ENCODE measurements at regions not wholly inside any gene's neighbourhood (a gene's known extent, or its start where the extent isn't known, plus 50 kb on each side); places are given as distances from the start of the nearest gene placed in this dataset.
A peak's percentile ranks its signal among the peaks of the same experiment; 100 is the strongest.

DNA sequence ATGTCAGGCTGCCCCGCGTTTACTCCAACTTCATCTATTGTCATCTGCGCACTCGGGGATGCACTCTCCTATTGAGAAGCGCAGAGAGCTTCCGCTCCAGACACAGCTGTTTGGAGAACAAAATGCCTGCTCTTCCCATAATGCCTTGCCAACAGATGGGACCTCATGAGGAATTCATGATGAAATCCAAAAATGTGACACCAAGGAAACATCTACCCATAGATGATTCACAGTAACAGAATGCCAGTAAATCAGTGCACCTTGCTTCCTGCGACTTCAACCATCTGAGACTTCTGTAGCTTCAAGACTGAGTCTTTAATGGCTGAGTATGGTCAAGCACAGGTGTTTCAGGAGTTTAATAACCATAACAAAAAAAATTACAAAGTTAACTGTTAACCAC, 1144.9 kb upstream of the GOT2 start:
- FAIRE-seq (peak; percentile 18), ATAC-seq (peak; percentile 44 to 74), DNase-seq (ENCODE audit: low read depth in 1 of 2, low spot score in 1 of 2) (peak; percentile 13 to 53)
- no peak for TF ChIP-seq FOSL2 (IDR thresholded peaks at IDR 0.05)
- peak; percentile 11; the same call in 1 of the 2 replicates for TF ChIP-seq FOSL2 (CRISPR knock-in tag; IDR thresholded peaks at IDR 0.05)
- TF ChIP-seq HOXB13 (CRISPR knock-in tag; IDR thresholded peaks at IDR 0.05; ENCODE audit: low read depth) = 0 out of 2 replicates have a peak, but pooled peaks have one; percentile 35
- no peak for TF ChIP-seq MAX (IDR thresholded peaks at IDR 0.05)
- Histone ChIP-seq H3K4me1 (peaks cover 32% of the 10 kb centered on the region), H3K9me3 (peaks cover 5% of the 10 kb centered on the region; the same call in 2 of the 3 replicates), H3K4me3 (no peak overlapping the region), H3K27ac (peak overlapping the region; percentile 70 to 88), H3K4me2 (peak overlapping the region; percentile 46)
- 87% methylated on average over 7 of the region's 7 CpGs for WGBS (ENCODE audit: missing lambda C conversion rate)
- ChIA-PET CTCF (no interaction called here), POLR2A (no interaction called here)

DNA sequence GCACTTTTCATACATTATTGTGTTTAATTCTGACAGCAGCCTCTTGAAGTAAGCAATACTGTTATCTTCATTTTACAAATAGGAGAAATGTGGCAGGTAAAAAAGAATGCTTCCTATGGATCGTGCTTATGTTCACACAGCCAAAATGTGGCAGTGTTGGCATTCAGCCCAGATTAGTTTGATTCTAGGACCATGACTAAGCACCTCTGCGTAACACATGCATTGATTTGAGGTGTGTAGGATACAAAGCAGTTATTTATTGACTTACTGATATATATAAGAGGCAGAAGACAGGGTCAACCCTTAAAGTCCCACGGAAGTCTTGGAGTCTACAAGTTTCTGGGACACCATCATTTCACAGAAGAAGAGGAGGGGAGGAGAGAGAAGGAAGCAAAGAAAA, 1144.4 kb upstream of the GOT2 start:
- WGBS (ENCODE audit: missing lambda C conversion rate) = 0% methylated on average over 3 of the region's 3 CpGs
- ATAC-seq = peak; percentile 81 to 86
- POLR2A ChIA-PET = no interaction called here
- Histone ChIP-seq H3K4me1 (peaks cover 32% of the 10 kb centered on the region), H3K27ac (peak overlapping the region; percentile 70 to 88), H3K4me2 (peak overlapping the region; percentile 46), H3K9me3 (peaks cover 5% of the 10 kb centered on the region; the same call in 2 of the 3 replicates), H3K4me3 (no peak overlapping the region)
- peak; percentile 85 for FAIRE-seq
- peak; percentile 70 to 89 for DNase-seq (ENCODE audit: low read depth in 1 of 2, low spot score in 1 of 2)
- CTCF ChIA-PET = no interaction called here
- TF ChIP-seq, protein P1, sequence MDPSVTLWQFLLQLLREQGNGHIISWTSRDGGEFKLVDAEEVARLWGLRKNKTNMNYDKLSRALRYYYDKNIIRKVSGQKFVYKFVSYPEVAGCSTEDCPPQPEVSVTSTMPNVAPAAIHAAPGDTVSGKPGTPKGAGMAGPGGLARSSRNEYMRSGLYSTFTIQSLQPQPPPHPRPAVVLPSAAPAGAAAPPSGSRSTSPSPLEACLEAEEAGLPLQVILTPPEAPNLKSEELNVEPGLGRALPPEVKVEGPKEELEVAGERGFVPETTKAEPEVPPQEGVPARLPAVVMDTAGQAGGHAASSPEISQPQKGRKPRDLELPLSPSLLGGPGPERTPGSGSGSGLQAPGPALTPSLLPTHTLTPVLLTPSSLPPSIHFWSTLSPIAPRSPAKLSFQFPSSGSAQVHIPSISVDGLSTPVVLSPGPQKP (IDR thresholded peaks at IDR 0.05; ENCODE audit: low read depth, low read length) = no peak
- no peak for TF ChIP-seq EHMT2 (IDR thresholded peaks at IDR 0.05; ENCODE audit: low read depth)
- TF ChIP-seq MAFK (IDR thresholded peaks at IDR 0.05; ENCODE audit: partially characterized antibody) = peak; percentile 85
- TF ChIP-seq FOXS1 (CRISPR knock-in tag; IDR thresholded peaks at IDR 0.05) = no peak
- no peak for TF ChIP-seq FOSB (CRISPR knock-in tag; IDR thresholded peaks at IDR 0.05)
- TF ChIP-seq RFX5 (IDR thresholded peaks at IDR 0.05) = no peak
- peak; percentile 63; the same call in 1 of the 2 replicates for TF ChIP-seq GATA3 (IDR thresholded peaks at IDR 0.05; ENCODE audit: borderline replicate concordance)
- TF ChIP-seq ZFP36 (IDR thresholded peaks at IDR 0.05; ENCODE audit: borderline replicate concordance, partially characterized antibody) = no peak
- TF ChIP-seq TP53 (CRISPR knock-in tag; IDR thresholded peaks at IDR 0.05) = no peak
- no peak for TF ChIP-seq NR3C1 (IDR thresholded peaks at IDR 0.05)
- TF ChIP-seq RNF2 (IDR thresholded peaks at IDR 0.05; ENCODE audit: borderline replicate concordance, low read depth) = no peak
- peak in 1 of 2 experiments; percentile 37; a peak in 1 of 5 replicates for TF ChIP-seq EP300 (IDR thresholded peaks at IDR 0.05)
- no peak for TF ChIP-seq ATOH8 (CRISPR knock-in tag; IDR thresholded peaks at IDR 0.05; ENCODE audit: low read depth)
- TF ChIP-seq ZSCAN20 (CRISPR knock-in tag; IDR thresholded peaks at IDR 0.05) = no peak
- no peak for TF ChIP-seq HOXA7 (CRISPR knock-in tag; IDR thresholded peaks at IDR 0.05)
- no peak for TF ChIP-seq KDM5A (IDR thresholded peaks at IDR 0.05)
- TF ChIP-seq JUNB (IDR thresholded peaks at IDR 0.05) = peak; percentile 32; the same call in 1 of the 2 replicates
- no peak for TF ChIP-seq MYC (IDR thresholded peaks at IDR 0.05; ENCODE audit: borderline replicate concordance, low read length)
- TF ChIP-seq HEYL (CRISPR knock-in tag; IDR thresholded peaks at IDR 0.05) = no peak
- TF ChIP-seq BHLHE40 (IDR thresholded peaks at IDR 0.05; ENCODE audit: low read depth, low read length) = no peak
- TF ChIP-seq, protein P2, sequence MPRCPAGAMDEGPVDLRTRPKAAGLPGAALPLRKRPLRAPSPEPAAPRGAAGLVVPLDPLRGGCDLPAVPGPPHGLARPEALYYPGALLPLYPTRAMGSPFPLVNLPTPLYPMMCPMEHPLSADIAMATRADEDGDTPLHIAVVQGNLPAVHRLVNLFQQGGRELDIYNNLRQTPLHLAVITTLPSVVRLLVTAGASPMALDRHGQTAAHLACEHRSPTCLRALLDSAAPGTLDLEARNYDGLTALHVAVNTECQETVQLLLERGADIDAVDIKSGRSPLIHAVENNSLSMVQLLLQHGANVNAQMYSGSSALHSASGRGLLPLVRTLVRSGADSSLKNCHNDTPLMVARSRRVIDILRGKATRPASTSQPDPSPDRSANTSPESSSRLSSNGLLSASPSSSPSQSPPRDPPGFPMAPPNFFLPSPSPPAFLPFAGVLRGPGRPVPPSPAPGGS (IDR thresholded peaks at IDR 0.05) = no peak
- no peak for TF ChIP-seq CHD4 (IDR thresholded peaks at IDR 0.05; ENCODE audit: borderline replicate concordance)
- no peak for TF ChIP-seq POLR2AphosphoS2 (conservative IDR thresholded peaks at IDR 0.05; ENCODE audit: low read length)
- TF ChIP-seq NPAS2 (CRISPR knock-in tag; IDR thresholded peaks at IDR 0.05; ENCODE audit: borderline replicate concordance) = no peak
- TF ChIP-seq PHF8 (IDR thresholded peaks at IDR 0.05; ENCODE audit: borderline replicate concordance, low read depth) = no peak
- TF ChIP-seq MAZ (IDR thresholded peaks at IDR 0.05; ENCODE audit: borderline replicate concordance, low read depth, low read length) = no peak
- TF ChIP-seq EHF (CRISPR knock-in tag; IDR thresholded peaks at IDR 0.05) = no peak
- no peak for TF ChIP-seq ESRRA (IDR thresholded peaks at IDR 0.05; ENCODE audit: borderline replicate concordance, low read length)
- no peak for TF ChIP-seq CBX8 (IDR thresholded peaks at IDR 0.05)
- no peak for TF ChIP-seq ZC3H11A (IDR thresholded peaks at IDR 0.05)
- TF ChIP-seq E2F6 (IDR thresholded peaks at IDR 0.05; ENCODE audit: borderline replicate concordance, low read depth) = no peak
- peak; percentile 32 to 35; a peak in 3 of 5 replicates for TF ChIP-seq RAD21 (conservative IDR thresholded peaks at IDR 0.05 in 1 of 2, IDR thresholded peaks at IDR 0.05 in 1 of 2)
- 0 out of 5 replicates have a peak, but pooled peaks of 1 of the 2 experiments have one; percentile 36 for TF ChIP-seq JUN (IDR thresholded peaks at IDR 0.05)
- TF ChIP-seq MAX (IDR thresholded peaks at IDR 0.05) = peak; percentile 72
- no peak for TF ChIP-seq FOSL2 (IDR thresholded peaks at IDR 0.05)
- peak; percentile 71 for TF ChIP-seq FOSL2 (CRISPR knock-in tag; IDR thresholded peaks at IDR 0.05)
